D341Med (cell line): ENCODE measurements at regions not wholly inside any gene's neighbourhood (a gene's known extent, or its start where the extent isn't known, plus 50 kb on each side); places are given as distances from the start of the nearest gene placed in this dataset.

Experiments used
- DNase-seq: peaks from one replicate; pipeline ENCODE4 v3.0.0; 2012; ENCODE audit warnings: low spot score

DNA sequence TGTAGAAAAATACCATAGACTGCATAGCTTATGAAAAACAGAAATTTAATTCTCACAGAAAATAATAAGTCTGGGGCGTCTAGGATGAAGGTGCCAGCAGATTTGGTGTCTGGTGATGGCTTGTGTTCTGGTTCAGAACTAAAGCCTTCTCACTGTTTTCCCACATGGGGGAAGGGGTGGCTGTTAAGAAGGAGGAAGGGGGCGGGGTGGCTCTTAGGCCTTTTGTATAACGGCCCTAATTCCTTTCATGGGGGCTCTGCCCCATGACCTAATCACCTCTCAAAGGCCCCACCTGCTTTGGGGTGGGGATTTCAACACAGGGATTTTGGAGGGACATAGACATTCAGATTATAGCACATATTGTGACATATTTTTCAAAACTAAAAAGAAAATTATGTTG is 173.2 kb upstream of the TECRL start:
- DNase-seq, result no peak

DNA sequence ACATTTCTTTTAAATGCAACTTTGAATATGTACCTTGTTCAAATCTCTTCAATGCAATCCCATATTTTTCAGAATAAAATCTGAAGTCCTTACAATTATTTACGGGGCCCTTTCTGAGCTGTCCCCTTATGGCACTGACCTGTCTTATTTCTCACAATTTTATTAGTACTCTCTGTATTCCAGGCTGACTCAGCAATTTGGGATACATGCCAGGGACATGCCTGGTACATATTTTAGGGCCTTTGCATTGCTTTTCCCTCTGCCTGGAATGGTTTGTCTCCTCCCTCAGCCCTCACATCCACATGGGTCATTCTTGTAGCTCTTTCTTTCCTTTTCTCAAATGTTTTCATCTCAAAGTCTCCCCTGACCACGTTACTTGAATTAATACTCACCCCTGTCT is 172.2 kb upstream of the TECRL start:
- DNase-seq, result no peak

DNA sequence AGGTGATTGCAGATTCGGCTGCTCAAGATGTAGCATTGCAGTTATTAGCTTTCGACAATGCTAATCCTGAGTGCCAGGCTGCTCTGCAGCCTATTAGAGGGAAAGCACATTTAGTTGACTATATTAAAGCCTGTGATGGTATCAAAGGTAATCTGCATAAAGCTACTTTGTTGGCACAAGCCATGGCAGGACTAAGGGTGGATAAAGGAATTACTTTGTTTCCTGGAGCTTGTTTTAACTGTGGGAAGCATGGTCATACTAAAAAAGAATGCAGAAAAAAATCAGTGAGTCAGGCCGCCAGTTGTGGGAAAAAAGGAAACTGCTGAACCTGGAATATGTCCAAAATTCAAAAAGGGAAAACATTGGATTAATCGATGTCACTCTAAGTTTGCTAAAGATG is 154.9 kb upstream of the TECRL start:
- no peak for DNase-seq

DNA sequence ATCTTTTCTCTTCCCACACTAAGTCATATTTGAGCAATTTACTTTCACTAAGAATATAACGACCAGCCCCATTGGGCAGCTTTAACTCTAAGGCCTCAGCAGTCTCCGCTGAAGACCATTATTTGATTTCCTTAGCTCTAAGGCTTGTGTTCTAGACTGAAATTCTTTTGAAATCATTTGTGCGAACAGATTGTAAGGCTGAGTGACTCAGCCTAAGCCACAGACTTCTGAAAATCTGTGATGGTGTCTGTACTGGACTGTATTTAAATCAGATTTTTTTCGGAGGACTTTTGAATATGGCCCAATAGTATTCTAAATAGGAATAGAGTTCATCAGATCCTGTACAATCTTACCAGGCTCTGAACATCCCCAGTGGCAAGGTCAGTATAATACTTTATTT is 150.3 kb upstream of the TECRL start:
- no peak for DNase-seq

DNA sequence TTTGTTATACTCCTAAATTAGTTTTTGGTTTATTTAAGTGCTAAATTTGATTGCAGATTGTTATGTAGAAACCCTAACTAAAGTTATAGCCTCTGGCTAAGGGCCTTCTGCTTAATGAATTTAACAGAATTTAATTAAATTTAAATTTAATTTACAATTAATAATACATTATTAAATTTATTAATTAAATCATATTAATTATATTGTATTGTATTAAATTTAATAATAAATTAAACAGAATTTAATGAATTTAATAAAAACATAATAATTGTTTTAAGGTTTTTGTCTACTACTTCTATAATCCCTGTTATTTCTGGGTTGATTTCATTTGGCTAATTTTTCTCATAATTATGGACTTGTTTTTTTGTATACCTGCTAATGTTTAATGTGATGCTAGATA is 141.9 kb upstream of the TECRL start:
- no peak for DNase-seq

DNA sequence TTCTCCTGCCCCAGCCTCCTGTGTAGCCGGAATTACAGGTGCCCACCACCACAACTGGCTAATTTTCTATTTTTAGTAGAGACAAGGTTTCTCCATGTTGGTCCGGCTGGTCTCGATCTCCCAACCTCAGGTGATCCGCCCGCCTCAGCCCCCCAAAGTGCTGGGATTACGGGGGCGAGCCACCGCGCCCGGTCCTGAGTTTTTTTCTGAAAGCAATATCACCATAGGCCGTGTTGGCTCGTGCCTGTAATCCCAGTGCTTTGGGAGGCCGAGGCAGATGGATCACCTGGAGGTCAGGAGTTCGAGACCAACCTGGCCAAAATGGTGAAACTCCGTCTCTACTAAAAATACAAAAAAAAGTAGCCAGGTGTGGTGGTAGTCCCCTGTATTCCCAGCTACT is 136.3 kb upstream of the TECRL start:
- DNase-seq, result no peak

DNA sequence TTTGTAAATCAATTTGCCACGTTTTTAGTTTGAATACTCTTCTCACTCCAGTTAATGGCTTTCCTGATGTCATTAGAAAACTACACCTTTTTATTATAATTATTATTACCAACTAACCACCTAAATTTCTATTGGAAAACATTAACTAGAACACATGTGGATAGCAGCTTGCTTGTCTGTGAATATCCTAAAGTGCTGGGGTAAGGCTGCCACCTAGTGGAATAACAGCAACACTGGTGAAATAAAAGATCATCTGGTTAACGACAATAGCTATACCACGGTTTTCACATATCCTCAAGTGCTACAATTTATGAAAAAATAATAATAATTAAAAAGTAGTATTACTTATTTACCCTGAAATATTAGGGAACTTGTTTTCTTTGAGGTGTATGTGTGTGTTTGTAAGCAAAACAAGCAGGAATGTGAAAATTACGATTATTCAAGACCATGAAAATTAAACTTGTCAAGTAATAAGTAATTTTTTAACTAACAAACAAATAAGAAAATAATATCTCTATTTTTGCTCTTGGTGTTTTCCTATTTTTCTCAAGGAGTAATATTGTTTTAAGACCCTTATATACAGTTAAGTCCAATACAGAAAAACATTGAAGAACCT is 130.1 kb upstream of the TECRL start:
- peak; percentile 58 for DNase-seq

DNA sequence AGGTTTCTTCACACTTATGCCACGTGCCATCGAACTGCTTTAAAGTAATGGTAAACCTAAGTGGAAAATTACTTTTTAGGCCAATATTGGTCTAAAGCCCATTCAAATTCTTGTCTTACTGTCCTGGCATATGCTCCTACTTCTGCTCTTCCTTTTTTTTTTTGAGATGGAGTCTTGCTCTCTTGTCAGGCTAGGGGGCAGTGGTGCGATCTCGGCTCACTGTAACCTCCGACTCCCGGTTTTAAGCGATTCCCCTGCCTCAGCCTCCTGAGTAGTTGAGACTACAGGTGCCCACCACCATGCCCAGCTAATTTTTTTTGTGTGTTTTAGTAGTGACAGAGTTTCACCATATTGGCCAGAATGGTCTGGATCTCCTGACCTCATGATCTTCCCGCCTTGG is 129.0 kb upstream of the TECRL start:
- DNase-seq, result no peak

DNA sequence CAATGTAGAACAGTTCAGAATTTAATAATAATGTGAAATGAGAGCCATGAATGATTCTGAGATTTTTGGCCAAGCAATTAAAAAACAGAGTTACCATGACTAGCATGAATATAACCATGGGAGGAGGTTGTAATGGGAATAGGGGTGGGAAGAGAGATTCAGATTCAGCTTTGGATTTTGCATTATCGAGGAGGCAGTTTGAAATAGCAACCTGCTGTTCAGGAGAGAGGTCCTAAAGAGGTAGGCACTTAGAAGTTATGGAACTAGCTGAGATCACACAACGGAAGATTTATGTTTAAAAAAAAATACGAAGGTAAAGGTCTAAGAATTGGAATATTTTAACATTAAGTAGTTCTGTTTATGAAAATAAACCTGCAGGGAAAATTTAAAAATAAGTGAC is 124.4 kb upstream of the TECRL start:
- DNase-seq, result no peak

DNA sequence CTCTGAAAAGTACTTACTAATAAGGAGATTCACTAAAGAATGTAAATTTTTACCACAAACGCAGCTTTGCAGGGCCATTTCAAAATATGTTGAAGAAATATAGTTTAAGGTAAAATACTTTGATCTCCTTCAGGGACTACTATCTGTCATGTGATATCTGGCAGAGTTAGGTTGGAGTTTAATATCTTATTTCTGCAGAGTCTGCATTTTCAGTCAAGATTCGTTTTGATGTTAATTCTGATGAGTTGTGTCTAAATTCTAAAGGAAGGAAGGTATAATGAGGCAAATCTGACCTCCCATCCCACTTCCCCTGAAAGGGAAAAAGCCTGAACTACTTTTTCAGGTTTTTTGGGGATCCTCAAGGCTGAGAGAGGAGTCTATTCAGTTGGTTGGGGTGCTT is 123.9 kb upstream of the TECRL start:
- DNase-seq, result no peak

DNA sequence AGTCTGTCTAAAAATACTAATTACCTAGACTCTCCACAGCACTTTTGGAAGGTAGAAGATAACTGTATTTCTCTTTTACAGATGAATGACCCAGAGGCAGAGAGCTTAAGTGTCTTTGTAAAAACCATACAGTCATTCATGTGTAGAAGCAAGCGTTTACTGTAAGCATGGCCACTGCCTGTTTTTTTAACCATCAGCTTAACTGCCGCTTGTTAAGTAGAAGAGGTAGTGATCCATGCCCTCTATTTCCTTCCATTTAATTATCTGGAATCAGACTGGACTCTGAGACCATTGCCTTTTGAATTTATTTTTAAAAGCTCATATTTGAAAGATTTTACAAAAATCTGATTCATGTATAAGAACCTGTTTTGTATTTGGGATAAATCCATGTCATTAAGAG is 111.2 kb upstream of the TECRL start:
- DNase-seq, result no peak

DNA sequence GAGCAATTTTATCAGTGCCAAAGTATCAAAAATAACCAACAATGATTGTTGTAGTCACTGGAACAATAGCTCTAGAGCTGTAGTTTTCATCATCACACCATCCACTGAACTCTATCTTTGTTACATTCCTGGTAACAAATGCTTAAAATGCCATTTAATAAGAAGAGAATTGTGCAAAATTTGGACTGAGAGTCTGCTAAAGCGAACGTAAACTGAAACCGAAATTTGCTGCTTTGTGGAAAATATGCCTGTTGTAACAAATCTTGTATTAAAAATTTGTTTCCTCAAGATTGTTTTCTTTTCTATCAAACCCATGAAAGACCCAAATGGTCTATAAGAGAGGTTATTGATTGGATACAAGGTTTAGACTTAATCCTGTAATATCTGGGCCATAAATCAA is 109.3 kb upstream of the TECRL start:
- DNase-seq, result no peak

DNA sequence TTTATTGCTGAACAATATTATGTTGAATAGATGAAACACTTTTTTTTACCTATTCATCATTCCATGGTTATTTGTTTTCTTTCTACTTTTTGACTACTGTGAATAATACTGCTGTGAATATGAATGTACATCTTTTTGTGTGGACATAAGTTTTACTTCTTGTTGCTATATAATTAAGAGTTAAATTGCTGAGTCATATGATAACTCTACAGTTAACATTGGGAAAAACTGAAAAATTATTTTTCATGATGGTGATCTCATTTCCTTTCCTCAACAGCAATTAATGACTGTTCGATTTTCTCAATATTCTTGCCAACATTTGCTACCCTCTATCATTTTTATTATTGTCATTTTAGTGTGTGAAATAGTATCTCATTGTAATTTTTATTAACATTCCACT is 106.9 kb upstream of the TECRL start:
- DNase-seq, result no peak

DNA sequence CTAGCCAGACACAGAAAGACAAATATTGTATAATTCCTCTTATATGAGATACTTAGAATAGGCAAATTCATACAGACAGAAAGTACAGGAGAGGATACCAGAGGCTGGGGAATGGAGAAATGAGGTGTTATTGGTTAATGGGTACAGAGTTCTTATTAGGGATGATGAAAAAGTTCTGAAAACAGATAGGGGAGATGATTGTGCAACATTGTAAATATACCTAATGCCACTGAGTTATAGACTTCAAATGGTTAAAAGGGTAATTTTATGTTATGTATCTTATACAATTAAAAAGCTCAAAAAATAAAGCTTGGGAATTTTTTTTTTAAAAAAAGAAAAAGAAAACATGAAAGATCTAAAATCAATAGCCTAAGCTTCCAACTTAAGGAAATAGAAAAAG is 98.8 kb upstream of the TECRL start:
- no peak for DNase-seq

DNA sequence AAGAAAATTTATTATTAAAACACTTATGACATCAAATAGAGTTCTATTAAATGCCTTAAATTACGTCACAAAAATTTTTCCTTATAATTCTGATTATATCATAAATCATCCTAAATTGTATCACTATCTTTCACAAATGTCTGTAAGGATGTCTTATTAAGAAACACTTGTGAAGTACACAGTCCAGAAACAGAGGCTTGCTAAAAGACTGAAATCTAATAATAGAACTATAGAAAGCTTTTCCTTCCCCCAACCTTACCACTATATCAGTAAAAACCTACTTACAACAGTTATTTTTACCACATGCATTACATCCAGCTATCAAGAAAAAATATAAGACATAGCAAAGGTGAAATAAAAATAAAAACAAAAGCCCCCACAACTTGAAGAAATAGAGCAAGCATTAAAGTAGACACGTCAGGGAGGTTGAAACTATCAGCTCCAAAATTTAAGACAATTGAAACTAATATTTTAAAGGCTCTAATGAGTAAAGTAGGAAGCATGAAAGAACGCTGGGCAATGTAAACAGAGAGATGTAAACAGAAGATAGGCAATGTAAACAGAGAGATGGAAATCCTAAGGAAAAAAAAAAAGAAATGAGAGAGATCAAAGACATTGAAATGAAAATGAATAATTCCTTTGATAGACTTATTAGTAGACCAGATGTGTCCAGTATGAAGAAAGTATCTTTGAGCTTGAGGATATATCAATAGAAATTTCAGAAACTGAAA is 94.9 kb upstream of the TECRL start:
- no peak for DNase-seq

DNA sequence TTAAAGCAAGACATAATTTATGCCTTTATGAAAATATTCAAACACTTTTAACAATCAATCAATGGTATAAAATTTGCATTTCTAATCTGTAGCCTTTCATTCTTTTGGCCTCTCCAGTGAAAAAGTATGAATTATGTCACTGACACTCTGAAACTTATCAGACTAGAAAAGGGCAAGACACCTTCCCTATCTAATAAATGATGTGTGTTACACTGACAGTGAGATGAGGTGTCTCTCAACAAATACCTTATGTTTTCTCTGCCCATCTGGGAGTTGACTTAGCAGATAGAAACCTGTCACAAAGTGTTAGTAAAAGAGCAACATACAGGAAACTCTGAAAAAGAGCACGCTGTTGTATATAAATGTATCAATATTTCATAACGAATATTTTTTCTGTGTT is 94.2 kb upstream of the TECRL start:
- no peak for DNase-seq

DNA sequence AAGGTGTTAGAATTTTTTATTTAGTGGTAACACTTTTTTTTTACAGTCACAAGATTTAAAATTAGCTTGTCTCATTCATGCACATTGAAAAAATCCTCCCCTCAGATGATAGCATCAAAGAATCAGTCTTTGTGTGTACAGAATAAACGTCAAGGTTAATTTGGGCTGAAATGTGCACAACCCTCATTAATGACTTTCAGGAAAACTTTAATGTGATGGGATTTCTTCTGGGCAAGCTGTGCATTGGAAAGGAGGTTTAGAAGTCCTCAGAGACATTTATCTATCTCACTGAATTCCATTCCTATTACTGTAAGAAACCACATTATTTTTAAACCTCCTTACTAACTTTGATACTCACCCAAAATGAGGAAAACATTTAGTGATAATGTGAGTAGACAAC is 88.2 kb upstream of the TECRL start:
- no peak for DNase-seq

DNA sequence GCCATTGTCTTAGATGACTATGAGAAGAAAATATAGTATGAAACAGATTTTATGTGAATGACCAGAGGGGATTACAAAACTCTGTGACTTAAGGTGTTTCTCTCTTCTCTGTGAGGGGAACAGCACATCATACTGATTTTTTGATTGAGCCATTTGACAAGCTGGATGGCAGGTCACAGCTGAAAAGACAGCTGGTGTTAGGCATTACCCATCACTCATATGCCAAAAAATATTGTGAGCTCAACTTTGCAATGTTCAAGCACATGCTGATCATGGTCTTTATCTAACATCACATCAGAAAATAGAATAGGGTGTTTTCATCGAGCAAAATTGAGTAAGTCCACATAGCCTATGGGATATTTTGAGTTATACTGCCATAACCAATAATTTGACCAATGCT is 86.7 kb upstream of the TECRL start:
- no peak for DNase-seq

DNA sequence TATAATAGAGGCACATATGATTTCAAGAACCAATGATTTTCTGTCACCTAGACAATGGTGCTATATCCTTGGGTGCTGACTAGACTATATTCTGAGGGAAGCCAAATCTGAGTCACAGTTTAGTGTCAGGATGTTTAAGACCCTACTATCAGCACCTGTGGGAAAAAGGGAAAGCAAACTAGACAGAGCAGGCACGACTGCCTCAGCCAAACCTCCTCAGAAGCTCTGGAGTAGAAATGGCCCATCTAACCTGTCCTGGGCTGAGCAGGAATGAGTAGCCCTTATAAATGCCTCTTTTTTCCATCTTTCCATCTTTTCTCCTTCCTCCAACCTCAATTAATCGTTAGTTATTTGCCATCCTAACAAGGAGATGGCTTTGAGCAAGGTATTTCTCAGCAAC is 80.4 kb upstream of the TECRL start:
- DNase-seq, result no peak

DNA sequence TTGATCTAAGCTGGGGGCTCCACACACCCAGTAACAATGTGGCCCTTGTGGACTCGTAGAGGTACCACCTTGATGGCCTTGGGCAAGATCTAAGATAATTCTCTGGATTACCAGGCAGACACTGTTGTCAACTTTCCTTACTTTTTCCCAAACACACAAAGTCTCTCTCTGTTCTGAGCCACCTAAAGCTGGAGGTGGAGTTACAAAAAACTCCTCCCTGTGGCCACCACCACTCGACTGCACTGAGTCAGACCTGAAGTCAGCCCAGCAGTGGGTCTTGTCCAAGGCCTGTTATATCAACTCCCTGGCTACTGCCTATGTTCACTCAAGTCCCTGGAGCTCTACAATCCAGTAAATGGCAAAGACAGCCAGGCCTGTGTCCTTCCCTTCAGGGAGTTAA is 70.1 kb upstream of the TECRL start:
- DNase-seq, result no peak

DNA sequence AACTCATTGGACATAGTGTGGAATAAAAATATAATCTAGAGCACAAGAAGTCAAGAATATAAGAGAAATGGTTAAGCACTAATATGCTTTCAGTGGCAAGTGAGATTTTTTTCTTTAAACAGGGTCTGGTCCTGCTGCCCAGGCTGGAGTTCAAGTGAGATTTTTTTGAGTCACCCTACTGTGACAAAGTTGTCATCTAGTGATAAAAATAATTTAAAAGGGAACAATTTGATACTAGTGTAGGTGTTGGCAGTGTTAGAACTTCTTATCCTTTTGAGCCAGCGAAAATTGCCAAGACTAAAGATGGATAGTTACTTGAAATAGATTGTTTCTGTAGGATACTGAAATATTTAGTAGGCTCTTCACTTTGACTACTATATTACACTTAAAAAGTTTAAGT is 67.9 kb upstream of the TECRL start:
- no peak for DNase-seq

DNA sequence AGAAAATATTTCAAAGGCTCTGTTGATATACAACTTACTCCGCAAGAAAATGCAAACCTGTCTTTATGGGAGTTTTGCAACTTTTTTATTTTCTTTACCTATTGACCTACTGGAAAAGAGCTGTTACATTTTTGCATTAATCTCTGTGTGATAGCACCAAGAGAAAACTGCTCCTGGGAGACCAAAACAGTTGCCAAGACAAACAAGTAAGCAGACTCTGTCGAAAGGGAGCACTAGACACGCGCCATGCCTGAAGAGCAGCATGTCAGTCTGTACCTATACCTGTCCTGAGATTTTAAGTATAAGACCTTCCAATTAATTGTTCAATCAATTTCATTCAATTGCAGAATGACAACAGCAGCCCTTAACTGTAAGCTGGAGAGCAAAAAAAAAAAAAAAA is 56.0 kb upstream of the TECRL start:
- DNase-seq, result no peak

DNA sequence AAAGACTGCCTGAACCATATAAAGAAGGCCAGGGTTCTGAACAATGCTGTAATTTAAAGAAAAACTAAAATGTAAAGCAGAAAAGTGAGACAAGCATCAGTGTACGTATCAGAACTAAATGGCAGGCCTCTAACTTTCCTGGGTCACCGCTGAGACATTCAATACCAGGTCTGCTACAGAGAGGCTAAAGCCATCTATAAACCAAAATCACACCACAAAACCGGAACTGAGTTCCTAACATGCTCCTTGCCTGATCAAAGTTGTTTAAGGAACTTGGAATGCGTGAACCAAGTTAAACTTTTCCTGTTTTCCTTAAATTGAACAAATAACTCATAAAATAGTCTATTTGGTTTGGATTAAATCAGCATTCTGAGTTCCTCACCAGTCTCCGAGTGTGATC is 55.3 kb upstream of the TECRL start:
- DNase-seq, result no peak
